LNCaP clone FGC (cell line): ENCODE measurements at regions not wholly inside any gene's neighbourhood (a gene's known extent, or its start where the extent isn't known, plus 50 kb on each side); places are given as distances from the start of the nearest gene placed in this dataset.

Experiments used
- DNase-seq: peaks from one replicate; pipeline ENCODE4 v3.0.0-alpha.2; 2011; ENCODE audit warnings: low read depth
- H3K4me3 ChIP-seq: 2 replicates; pipeline ENCODE4 v1.5.1; 2011; ENCODE audit warnings: mild to moderate bottlenecking, low read depth, low read length, control low read depth
- TF ChIP-seq, protein P1 (sequence below): IDR thresholded peaks from 2 replicates; pipeline ENCODE4 v1.5.1; 2012; ENCODE audit warnings: mild to moderate bottlenecking; ENCODE audit not compliant: control insufficient read depth, insufficient read depth; ENCODE audit errors: extremely low read depth

DNA sequence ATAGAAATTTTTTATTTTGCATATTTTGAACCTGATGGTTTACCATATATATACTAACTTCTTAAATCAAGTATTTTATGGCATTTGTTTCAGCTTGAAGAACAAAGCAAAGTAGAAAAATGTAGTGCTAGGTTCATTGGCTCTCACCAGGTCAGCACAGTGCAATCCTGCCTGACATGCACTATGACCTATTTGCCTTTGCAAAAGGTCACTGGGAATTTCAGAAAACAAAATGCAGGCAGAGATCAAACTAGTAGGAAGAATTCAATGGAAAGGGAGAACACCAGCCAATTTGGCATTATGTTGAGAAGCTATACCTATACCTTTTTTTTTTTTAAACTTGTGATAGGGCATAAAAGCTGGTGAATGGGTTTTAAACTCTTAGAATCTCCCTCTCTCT lies 329.8 kb upstream of the SGO1 start:
- no peak overlapping the region for H3K4me3 ChIP-seq
- no peak for DNase-seq
- TF ChIP-seq, protein P1, sequence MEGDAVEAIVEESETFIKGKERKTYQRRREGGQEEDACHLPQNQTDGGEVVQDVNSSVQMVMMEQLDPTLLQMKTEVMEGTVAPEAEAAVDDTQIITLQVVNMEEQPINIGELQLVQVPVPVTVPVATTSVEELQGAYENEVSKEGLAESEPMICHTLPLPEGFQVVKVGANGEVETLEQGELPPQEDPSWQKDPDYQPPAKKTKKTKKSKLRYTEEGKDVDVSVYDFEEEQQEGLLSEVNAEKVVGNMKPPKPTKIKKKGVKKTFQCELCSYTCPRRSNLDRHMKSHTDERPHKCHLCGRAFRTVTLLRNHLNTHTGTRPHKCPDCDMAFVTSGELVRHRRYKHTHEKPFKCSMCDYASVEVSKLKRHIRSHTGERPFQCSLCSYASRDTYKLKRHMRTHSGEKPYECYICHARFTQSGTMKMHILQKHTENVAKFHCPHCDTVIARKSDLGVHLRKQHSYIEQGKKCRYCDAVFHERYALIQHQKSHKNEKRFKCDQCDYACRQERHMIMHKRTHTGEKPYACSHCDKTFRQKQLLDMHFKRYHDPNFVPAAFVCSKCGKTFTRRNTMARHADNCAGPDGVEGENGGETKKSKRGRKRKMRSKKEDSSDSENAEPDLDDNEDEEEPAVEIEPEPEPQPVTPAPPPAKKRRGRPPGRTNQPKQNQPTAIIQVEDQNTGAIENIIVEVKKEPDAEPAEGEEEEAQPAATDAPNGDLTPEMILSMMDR, result no peak

- TF ChIP-seq, protein P1, result peak; percentile 82
- DNase-seq, result peak; percentile 30
- H3K4me3 ChIP-seq, result no peak overlapping the region
Measured at GRCh38 chr3:20511863-20512505, 326.0 kb upstream of the SGO1 start.

GRCh38 chr3:20510396-20510795 lies 324.4 kb upstream of the SGO1 start:
- H3K4me3 ChIP-seq, result no peak overlapping the region
- DNase-seq, result no peak
- TF ChIP-seq, protein P1, result no peak

DNA sequence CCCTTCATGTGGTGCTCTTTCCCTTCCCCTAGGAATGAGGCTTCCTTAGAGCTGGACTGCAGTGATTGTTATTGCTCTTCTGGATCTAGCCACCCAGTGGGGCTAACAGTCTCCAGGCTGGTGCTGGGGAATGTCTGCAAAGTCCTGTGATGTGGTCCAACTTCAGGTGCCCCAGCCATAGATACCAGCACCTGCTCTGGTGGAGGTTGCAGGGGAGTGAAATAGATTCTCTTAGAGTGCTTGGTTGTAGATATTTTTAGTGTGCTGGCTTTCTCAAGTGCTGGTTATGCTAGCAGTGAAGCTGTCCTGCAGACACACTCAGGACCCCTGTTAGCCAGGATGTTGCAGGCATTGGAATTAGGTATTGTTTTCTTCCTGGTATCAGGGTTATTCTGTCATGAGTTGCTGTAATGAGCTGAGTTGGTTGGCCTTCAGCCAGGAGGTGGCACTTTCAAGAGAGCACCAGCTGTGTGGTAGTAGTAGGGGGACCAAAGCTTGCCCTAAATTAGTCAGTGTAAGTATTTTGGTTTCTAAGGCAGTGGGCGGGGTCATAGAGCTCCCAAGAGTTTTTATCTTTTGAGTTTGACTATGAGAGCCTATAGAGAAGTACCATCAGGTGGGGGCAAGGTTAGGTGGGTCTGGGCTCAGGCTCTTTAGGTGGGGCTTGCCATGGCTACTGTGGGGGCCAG lies 317.5 kb upstream of the SGO1 start:
- no peak overlapping the region for H3K4me3 ChIP-seq
- TF ChIP-seq, protein P1, result no peak
- DNase-seq, result no peak

GRCh38 chr3:20490996-20491395 lies 305.0 kb upstream of the SGO1 start:
- H3K4me3 ChIP-seq, result no peak overlapping the region
- no peak for DNase-seq
- TF ChIP-seq, protein P1, result no peak

DNA sequence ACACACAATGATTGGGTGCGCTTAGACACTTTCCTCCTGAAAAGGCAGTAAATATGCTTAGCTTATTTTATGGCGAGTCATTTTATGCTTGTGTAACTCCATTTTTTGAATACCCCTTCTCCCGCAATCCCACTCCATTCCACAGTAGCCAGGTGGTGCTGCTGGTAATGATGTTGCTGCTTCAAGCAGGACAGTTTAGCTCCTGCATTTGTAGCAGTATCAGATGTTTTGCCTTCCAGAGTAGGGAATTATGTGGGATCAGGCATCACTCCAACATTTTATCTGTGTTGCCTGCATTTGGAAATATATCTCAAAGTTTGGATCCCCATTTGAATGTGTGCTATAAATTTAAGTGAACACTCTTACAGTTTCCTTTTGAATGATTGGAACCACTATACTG lies 302.1 kb upstream of the SGO1 start:
- TF ChIP-seq, protein P1, result no peak
- H3K4me3 ChIP-seq, result no peak overlapping the region
- DNase-seq, result no peak
